Fibroblast of skin of right quadriceps (primary cell): ENCODE measurements at regions not wholly inside any gene's neighbourhood (a gene's known extent, or its start where the extent isn't known, plus 50 kb on each side); places are given as distances from the start of the nearest gene placed in this dataset.
"Not testable (repeated sequence)": the region's sequence is repeated elsewhere in the genome, so short reads cannot be mapped to it uniquely, and the experiment has no call there.

Experiments used
- DNase-seq: peaks from one replicate; pipeline ENCODE4 v3.0.0-alpha.2; 2013

- DNase-seq, result no peak
These were observed 951.3 kb downstream of the SLITRK5 start for GRCh38 chr13:88622362-88622973.

GRCh38 chr13:88623150-88623549 lies 952.0 kb downstream of the SLITRK5 start:
- no peak for DNase-seq

GRCh38 chr13:88627071-88627470 lies 955.9 kb downstream of the SLITRK5 start:
- DNase-seq, result no peak

- no peak for DNase-seq
These were observed 957.7 kb downstream of the SLITRK5 start for GRCh38 chr13:88628882-88629281.

- no peak for DNase-seq
These were observed 966.8 kb downstream of the SLITRK5 start for GRCh38 chr13:88637935-88638334.

GRCh38 chr13:88643233-88643632 lies 972.1 kb downstream of the SLITRK5 start:
- DNase-seq, result no peak

GRCh38 chr13:88648598-88649373 lies 977.6 kb downstream of the SLITRK5 start:
- no peak for DNase-seq

- DNase-seq, result no peak
These were observed 978.7 kb downstream of the SLITRK5 start for GRCh38 chr13:88649855-88650254.

- no peak for DNase-seq
These were observed 980.4 kb downstream of the SLITRK5 start for GRCh38 chr13:88651531-88651930.

- no peak for DNase-seq
These were observed 985.6 kb downstream of the SLITRK5 start for GRCh38 chr13:88656751-88657150.

GRCh38 chr13:88670509-88670908 lies 999.3 kb downstream of the SLITRK5 start:
- DNase-seq, result no peak

- no peak for DNase-seq
These were observed 1003.7 kb downstream of the SLITRK5 start for GRCh38 chr13:88674841-88675240.

GRCh38 chr13:88675347-88675996 lies 1004.3 kb downstream of the SLITRK5 start:
- DNase-seq, result no peak

GRCh38 chr13:88676016-88676415 lies 1004.8 kb downstream of the SLITRK5 start:
- DNase-seq, result no peak

GRCh38 chr13:88685459-88685858 lies 1014.3 kb downstream of the SLITRK5 start:
- DNase-seq, result no peak

GRCh38 chr13:88701551-88701950 lies 1030.4 kb downstream of the SLITRK5 start:
- DNase-seq, result no peak

- DNase-seq, result no peak
These were observed 1033.6 kb downstream of the SLITRK5 start for GRCh38 chr13:88704600-88705275.

- no peak for DNase-seq
These were observed 1036.5 kb downstream of the SLITRK5 start for GRCh38 chr13:88707646-88708045.

- DNase-seq, result no peak
These were observed 1046.8 kb downstream of the SLITRK5 start for GRCh38 chr13:88717946-88718345.

- no peak for DNase-seq
These were observed 1047.6 kb downstream of the SLITRK5 start for GRCh38 chr13:88718781-88719180.

GRCh38 chr13:88726075-88726474 lies 1054.9 kb downstream of the SLITRK5 start:
- DNase-seq, result no peak

GRCh38 chr13:88727236-88727635 lies 1056.1 kb downstream of the SLITRK5 start:
- not testable (repeated sequence) for DNase-seq

GRCh38 chr13:88729605-88730004 lies 1058.4 kb downstream of the SLITRK5 start:
- DNase-seq, result no peak

GRCh38 chr13:88736026-88736425 lies 1064.9 kb downstream of the SLITRK5 start:
- no peak for DNase-seq
